IPS DF 6.9 (cell line): ENCODE measurements at regions not wholly inside any gene's neighbourhood (a gene's known extent, or its start where the extent isn't known, plus 50 kb on each side); places are given as distances from the start of the nearest gene placed in this dataset.

ENCODE experiments used
- DNase-seq: peaks from one replicate; pipeline ENCODE4 v3.0.0-alpha.2; 2013; ENCODE audit warnings: low read depth, low spot score
- H3K27ac ChIP-seq: one replicate; pipeline ENCODE4 v1.5.1; 2013; ENCODE audit warnings: low read length, control low read depth
- H3K27me3 ChIP-seq: 2 replicates; pipeline ENCODE4 v1.6.1; 2013; ENCODE audit warnings: mild to moderate bottlenecking, low read length; ENCODE audit not compliant: control insufficient read depth, insufficient read depth
- H3K36me3 ChIP-seq: 2 replicates; pipeline ENCODE4 v1.6.1; 2013; ENCODE audit warnings: low read length; ENCODE audit not compliant: control insufficient read depth, insufficient read depth
- H3K4me1 ChIP-seq: 2 replicates; pipeline ENCODE4 v1.6.1; 2013; ENCODE audit warnings: low read length; ENCODE audit not compliant: control insufficient read depth, insufficient read depth
- H3K4me3 ChIP-seq: 2 replicates; pipeline ENCODE4 v1.5.1; 2013; ENCODE audit warnings: mild to moderate bottlenecking, low read length
- H3K9me3 ChIP-seq: 2 replicates; pipeline ENCODE4 v1.6.1; 2013; ENCODE audit warnings: low read length, inconsistent platforms; ENCODE audit not compliant: control insufficient read depth, insufficient read depth
- WGBS: extraction: QIAGEN DNeasy Blood & Tissue Kit; methylation state at CpG from one replicate; pipeline ENCODE4 v1.1.7; 2013; ENCODE audit warnings: mixed read lengths, missing lambda C conversion rate; ENCODE audit not compliant: insufficient read length, insufficient coverage; 5-methylcytosine and 5-hydroxymethylcytosine counted together

- Histone ChIP-seq H3K27me3 (no peaks in the 10 kb centered on the region), H3K36me3 (no peaks in the 10 kb centered on the region), H3K4me1 (no peaks in the 10 kb centered on the region), H3K9me3 (no peaks in the 10 kb centered on the region), H3K27ac (no peak overlapping the region), H3K4me3 (no peak overlapping the region)
- no peak for DNase-seq
These were observed 70.1 kb downstream of the ZNF330 start for GRCh38 chr4:141290771-141291170.

GRCh38 chr4:141294306-141294705 lies 73.6 kb downstream of the ZNF330 start:
- Histone ChIP-seq H3K27ac (no peak overlapping the region), H3K4me1 (no peaks in the 10 kb centered on the region), H3K4me3 (no peak overlapping the region), H3K9me3 (no peaks in the 10 kb centered on the region), H3K27me3 (no peaks in the 10 kb centered on the region), H3K36me3 (no peaks in the 10 kb centered on the region)
- no peak for DNase-seq
- no CpG with 5 or more reads among the region's 2 CpGs for WGBS

DNA sequence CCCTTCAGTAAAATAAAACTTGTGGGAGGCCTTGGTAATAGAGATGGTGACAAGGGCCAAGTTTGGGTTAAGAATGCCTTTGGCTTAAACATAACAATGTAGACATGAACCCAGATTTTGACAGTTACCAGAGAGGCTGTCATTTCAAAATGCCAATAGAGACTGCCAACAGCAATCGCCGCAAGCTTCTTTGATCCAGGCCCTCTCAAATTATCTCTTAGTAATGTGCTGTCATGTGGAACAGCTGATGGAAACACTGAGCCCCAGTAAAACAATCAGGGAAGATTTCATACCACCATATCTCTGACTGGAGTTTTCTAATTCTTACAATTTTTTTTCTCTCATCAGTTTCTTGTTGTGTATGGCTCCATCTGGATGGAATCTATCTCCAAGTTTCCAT lies 80.5 kb downstream of the ZNF330 start:
- Histone ChIP-seq H3K4me3 (no peak overlapping the region), H3K4me1 (no peaks in the 10 kb centered on the region), H3K9me3 (no peaks in the 10 kb centered on the region), H3K27ac (no peak overlapping the region), H3K27me3 (no peaks in the 10 kb centered on the region), H3K36me3 (no peaks in the 10 kb centered on the region)
- no CpG with 5 or more reads among the region's 2 CpGs for WGBS
- no peak for DNase-seq

- no peak overlapping the region for H3K4me3 ChIP-seq
- DNase-seq = no peak
- no CpG with 5 or more reads among the region's 1 CpG for WGBS
- H3K9me3 ChIP-seq = no peaks in the 10 kb centered on the region
- no peaks in the 10 kb centered on the region for H3K36me3 ChIP-seq
- no peak overlapping the region for H3K27ac ChIP-seq
- H3K27me3 ChIP-seq = no peaks in the 10 kb centered on the region
- H3K4me1 ChIP-seq = 0 out of 2 replicates have a peak, but pooled peaks cover 1% of the 10 kb centered on the region
These were observed 82.2 kb downstream of the ZNF330 start for GRCh38 chr4:141302924-141303323.

GRCh38 chr4:141304346-141304745 lies 83.7 kb downstream of the ZNF330 start:
- WGBS = no CpG with 5 or more reads among the region's 2 CpGs
- no peak overlapping the region for H3K27ac ChIP-seq

GRCh38 chr4:141306331-141306730 lies 85.6 kb downstream of the ZNF330 start:
- H3K27ac ChIP-seq = no peak overlapping the region
- H3K36me3 ChIP-seq = no peaks in the 10 kb centered on the region
- no peak for DNase-seq
- H3K4me1 ChIP-seq = 0 out of 2 replicates have a peak, but pooled peaks cover 3% of the 10 kb centered on the region
- no peak overlapping the region for H3K4me3 ChIP-seq
- H3K27me3 ChIP-seq = no peaks in the 10 kb centered on the region
- WGBS = no CpG with 5 or more reads among the region's 7 CpGs
- H3K9me3 ChIP-seq = no peaks in the 10 kb centered on the region

More at GRCh38 chr4:141304346-141304745, 83.7 kb downstream of the ZNF330 start:
- no peaks in the 10 kb centered on the region for H3K27me3 ChIP-seq
- no peaks in the 10 kb centered on the region for H3K9me3 ChIP-seq
- no peak for DNase-seq
- H3K4me3 ChIP-seq = no peak overlapping the region
- no peaks in the 10 kb centered on the region for H3K36me3 ChIP-seq
- 0 out of 2 replicates have a peak, but pooled peaks cover 1% of the 10 kb centered on the region for H3K4me1 ChIP-seq

GRCh38 chr4:141307241-141307689 lies 86.6 kb downstream of the ZNF330 start:
- H3K27ac ChIP-seq = no peak overlapping the region
- H3K9me3 ChIP-seq = no peaks in the 10 kb centered on the region
- DNase-seq = peak; percentile 27
- 0 out of 2 replicates have a peak, but pooled peaks cover 3% of the 10 kb centered on the region for H3K4me1 ChIP-seq
- no peaks in the 10 kb centered on the region for H3K27me3 ChIP-seq
- no CpG with 5 or more reads among the region's 5 CpGs for WGBS
- no peak overlapping the region for H3K4me3 ChIP-seq
- no peaks in the 10 kb centered on the region for H3K36me3 ChIP-seq

DNA sequence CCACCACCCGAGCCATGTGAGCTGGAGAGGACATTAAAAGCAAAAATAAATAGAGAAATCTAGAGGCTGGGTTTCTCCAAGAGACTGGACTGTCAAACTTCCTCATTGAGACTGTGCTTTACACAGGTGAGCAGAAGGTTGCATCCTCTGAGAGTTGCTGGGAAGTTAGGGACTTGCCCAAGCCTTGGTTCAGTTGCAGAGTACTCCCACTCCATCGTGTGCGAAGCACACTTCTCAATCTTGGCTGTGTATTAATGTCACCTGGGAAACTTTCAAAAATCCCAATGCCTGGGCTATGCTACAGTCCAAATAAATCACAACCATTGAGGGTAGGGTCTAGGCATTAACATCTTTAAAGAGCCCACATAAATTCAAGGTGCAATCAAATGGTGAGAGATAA lies 89.2 kb downstream of the ZNF330 start:
- Histone ChIP-seq H3K36me3 (no peaks in the 10 kb centered on the region), H3K4me1 (peaks cover 3% of the 10 kb centered on the region; the same call in 1 of the 2 replicates), H3K27ac (no peak overlapping the region), H3K9me3 (no peaks in the 10 kb centered on the region), H3K27me3 (no peaks in the 10 kb centered on the region), H3K4me3 (no peak overlapping the region)
- DNase-seq = no peak
- no CpG with 5 or more reads among the region's 3 CpGs for WGBS

DNA sequence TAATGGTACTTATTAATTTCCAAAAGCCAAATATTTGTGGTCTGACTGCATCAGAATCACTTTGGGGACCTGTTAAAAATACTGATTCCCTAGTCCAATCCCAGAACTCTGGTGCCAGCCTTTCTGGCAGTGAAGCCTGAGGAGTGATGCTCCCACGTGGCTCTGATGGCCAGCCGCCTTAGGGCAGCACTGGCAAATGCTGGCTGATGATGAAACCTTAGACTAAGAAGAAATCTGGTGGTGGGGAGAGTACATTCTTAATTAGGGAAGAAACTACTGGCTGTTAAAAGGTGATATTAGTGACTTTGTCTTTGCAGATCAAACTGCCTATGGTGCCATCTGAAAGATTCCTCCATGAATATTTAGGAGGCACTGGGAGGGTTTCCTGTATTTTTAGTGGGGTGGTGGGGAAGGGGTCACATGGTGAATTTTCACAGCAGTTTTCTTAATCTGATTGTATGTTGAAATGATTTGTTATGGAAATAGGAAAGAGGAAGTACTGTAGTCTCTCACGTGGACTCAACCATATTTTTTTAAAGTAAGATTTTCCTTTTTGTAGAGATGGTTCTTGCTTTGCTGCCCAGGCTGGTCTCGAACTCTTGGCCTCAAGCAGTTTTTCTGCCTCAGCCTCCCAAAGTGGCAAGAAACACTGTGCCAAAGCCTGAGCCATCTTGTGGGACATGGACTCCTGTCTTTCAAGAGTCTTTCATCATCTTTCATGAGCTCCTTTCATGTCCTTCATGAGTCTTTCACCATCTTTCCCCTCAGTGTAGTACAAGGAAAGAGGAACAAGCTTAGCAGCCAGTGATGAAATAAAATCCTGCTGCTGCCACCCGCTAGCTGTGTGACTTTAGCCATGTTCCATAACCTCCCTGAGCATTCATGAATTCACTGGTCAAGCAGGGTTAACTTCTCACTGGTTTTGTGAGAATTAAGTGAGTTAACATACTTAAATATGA lies 90.8 kb downstream of the ZNF330 start:
- no peak for DNase-seq
- peaks cover 3% of the 10 kb centered on the region; the same call in 1 of the 2 replicates for H3K4me1 ChIP-seq
- H3K36me3 ChIP-seq = no peaks in the 10 kb centered on the region
- WGBS = no CpG with 5 or more reads among the region's 5 CpGs
- no peak overlapping the region for H3K27ac ChIP-seq
- no peak overlapping the region for H3K4me3 ChIP-seq
- no peaks in the 10 kb centered on the region for H3K9me3 ChIP-seq
- no peaks in the 10 kb centered on the region for H3K27me3 ChIP-seq

DNA sequence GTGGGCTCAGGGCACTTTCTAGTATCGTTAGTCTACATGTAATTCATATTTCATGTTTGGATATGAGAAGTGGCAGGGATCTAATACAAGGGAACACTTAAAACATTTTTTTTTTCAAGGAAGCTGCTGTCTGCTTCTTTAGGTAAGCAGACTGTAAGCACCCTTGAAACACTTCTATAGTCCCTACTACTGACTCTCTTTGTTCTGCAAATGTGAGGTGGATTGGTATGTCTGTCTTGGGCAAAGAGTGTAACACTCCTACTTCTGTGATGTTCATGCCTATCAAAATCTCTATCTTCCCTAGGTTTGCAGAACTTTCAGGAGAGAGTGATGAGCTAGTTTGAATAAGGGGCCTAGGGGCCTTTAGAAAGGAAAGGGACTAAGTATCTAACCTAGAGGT lies 93.9 kb downstream of the ZNF330 start:
- DNase-seq = no peak
- Histone ChIP-seq H3K27ac (no peak overlapping the region), H3K9me3 (no peaks in the 10 kb centered on the region), H3K27me3 (no peaks in the 10 kb centered on the region), H3K4me3 (no peak overlapping the region), H3K36me3 (no peaks in the 10 kb centered on the region), H3K4me1 (peaks cover 1% of the 10 kb centered on the region; the same call in 1 of the 2 replicates)
- no CpG with 5 or more reads among the region's 1 CpG for WGBS
